Breast epithelium (tissue), 3 donors: ENCODE measurements at regions not wholly inside any gene's neighbourhood (a gene's known extent, or its start where the extent isn't known, plus 50 kb on each side); places are given as distances from the start of the nearest gene placed in this dataset.

Source experiments
- POLR2A ChIP-seq: fragments of 450-650 bp; IDR thresholded peaks from one replicate; pipeline ENCODE4 v1.6.1; 2016; ENCODE audit warnings: antibody characterized with exemption, mild to moderate bottlenecking, moderate library complexity
- TF ChIP-seq, protein P1 (sequence below), 3 donors: fragments of 450-650 bp; IDR thresholded peaks; one replicate each; pipeline ENCODE4 v1.5.1; 2016 to 2017; ENCODE audit warnings: antibody characterized with exemption in 3 of 3, mild to moderate bottlenecking in 3 of 3, moderate library complexity in 3 of 3

DNA sequence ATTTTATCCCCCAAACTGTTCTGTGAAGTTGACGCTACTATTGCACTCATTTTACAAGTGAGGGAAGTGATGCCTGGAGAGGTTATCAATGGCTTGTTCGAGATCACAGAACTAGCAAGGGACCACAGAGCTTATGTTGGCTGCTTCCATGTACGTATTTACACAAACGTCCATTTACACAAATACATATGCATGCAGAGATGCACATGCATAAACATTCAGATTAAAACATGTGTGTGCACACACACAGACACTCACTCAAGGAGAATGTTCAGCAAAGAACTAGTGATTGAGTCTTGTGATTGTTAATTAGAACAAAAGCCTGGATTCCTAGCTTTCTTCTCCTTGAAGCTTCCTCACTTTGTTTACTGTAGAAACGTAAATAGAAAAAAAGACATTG, 321.5 kb upstream of the CHD6 start:
- TF ChIP-seq, protein P1, sequence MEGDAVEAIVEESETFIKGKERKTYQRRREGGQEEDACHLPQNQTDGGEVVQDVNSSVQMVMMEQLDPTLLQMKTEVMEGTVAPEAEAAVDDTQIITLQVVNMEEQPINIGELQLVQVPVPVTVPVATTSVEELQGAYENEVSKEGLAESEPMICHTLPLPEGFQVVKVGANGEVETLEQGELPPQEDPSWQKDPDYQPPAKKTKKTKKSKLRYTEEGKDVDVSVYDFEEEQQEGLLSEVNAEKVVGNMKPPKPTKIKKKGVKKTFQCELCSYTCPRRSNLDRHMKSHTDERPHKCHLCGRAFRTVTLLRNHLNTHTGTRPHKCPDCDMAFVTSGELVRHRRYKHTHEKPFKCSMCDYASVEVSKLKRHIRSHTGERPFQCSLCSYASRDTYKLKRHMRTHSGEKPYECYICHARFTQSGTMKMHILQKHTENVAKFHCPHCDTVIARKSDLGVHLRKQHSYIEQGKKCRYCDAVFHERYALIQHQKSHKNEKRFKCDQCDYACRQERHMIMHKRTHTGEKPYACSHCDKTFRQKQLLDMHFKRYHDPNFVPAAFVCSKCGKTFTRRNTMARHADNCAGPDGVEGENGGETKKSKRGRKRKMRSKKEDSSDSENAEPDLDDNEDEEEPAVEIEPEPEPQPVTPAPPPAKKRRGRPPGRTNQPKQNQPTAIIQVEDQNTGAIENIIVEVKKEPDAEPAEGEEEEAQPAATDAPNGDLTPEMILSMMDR (IDR thresholded peaks at IDR 0.05), result no peak
- TF ChIP-seq POLR2A, result no peak
